Posterior cingulate gyrus (tissue), 11 donors: ENCODE measurements at regions not wholly inside any gene's neighbourhood (a gene's known extent, or its start where the extent isn't known, plus 50 kb on each side); places are given as distances from the start of the nearest gene placed in this dataset.
"Not testable (repeated sequence)": the region's sequence is repeated elsewhere in the genome, so short reads cannot be mapped to it uniquely, and the experiment has no call there.

ENCODE experiments used
- DNase-seq, 10 donors: peaks; one replicate each; pipeline versions ENCODE4 v3.0.0 to v3.0.0-alpha.2; 2020 to 2021; ENCODE audit warnings: mixed read lengths in 3 of 10
- intact Hi-C: fragments of 100-400 bp; cut with DNase I; formaldehyde crosslinking; loops from one replicate; pipeline ENCODE4 v1.15.1; 2023

DNA sequence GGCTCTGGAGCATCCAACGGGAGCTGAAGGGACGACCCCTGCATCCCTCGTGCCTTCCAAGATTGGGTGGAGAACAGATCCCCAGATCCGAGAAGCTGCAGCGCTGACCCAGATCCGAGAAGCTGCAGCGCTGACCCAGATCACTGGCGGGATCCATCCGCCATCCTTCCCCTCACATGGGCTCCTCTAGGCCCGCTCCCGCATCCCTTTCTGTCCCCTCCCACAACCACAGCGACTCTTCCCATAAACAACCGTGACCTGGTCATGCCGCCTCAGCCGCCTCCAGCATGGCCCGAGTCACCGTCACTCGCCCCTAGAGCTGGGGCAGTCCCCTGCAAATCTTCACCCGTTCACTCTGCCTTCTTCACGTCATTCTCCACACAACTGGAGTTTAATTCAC, 124.9 kb downstream of the UTP18 start:
- DNase-seq: peak in 1 of 10 donors; percentile 76
- intact Hi-C loops: no loop called here

DNA sequence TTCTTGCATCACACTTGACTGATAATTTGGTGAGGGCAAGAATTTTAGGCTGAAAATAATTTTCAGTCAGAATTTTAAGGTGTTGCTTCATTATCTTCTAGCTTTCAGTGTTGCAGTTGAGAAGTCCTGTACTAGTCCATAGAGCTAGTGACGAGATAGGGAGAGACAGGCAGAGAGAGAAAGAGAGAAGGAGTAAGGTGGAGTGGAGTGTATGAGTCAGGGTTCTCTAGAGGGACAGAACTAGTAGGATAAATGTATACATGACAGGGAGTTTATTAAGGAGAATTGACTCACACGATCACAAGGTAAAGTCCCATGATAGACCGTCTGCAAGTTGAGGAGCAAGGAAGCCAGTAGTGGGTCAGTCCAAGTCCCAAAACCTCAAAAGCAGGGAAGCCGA, 127.2 kb downstream of the UTP18 start:
- intact Hi-C loops: no loop called here
- DNase-seq: no peak

DNA sequence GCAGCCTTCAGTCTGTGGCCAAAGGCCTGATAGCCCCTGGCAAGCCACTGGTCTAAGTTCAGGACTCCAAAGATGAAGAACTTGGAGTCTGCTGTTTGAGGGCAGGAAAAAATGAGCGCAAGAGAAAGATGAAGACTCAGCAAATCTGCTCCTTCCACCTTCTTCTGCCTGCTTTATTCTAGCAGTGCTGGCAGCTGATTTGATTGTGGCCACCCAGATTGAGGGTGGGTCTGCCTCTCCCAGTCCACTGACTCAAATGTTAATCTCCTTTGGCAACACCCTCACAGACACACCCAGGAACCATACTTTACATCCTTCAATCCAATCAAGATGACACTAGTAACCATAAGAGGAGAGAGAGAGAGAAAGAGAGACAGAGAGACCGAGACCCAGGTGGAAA, 127.6 kb downstream of the UTP18 start:
- no peak for DNase-seq

DNA sequence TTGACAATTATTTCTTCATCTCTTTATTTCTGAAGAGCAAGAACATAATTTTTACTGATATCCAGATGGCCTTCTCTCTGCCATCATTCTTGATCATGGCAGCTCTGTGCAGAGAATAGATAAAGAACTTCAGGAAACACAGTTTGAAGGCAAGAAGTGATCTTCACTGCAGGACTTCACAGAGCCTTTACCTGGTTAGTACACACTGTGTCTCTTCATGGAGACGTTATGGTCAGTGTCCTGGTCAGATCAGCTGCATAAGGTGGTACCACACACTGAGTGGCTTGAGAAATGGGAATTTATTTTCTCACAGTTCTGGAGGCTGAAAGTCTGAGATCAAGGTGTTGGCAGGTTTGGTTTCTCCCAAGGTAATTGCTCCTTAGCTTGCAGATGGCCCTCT, 129.5 kb downstream of the UTP18 start:
- intact Hi-C loops: no loop called here
- DNase-seq: no peak

More for the DNA sequence above, 127.6 kb downstream of the UTP18 start:
- intact Hi-C loops: no loop called here

DNA sequence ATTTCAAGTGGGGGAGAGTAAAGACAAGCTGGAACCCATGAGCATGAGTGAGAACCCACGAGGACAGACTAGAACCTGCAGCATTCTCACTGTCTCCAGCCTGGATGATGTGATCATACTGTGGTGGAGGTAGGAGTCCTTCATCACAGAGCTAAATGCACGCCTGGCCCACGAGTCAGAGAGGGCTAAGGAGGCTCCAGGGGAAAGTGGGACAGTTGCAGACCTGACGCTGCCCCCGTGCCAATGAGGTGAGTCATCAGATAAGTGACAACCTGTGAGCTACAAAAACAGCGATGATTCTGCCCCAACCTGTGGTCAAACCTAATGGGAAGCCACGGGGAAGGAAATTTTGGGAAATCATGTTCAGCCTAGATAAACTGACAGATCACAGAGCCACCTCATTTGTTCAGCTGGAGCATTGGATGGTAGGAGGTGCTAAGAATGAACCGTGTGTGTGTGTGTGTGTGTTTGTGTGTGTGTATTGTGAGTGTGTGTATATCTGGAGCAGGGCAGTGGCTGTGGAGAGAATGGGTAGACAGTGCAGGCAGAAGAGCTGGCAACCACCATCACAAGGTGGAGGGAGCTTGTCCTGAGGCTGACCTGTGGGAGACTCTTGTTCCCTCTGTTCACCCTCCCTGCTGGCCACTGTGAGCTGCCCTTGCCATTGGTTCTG, 131.8 kb downstream of the UTP18 start:
- intact Hi-C loops: no loop called here
- DNase-seq: peak in 1 of 10 donors; percentile 72

DNA sequence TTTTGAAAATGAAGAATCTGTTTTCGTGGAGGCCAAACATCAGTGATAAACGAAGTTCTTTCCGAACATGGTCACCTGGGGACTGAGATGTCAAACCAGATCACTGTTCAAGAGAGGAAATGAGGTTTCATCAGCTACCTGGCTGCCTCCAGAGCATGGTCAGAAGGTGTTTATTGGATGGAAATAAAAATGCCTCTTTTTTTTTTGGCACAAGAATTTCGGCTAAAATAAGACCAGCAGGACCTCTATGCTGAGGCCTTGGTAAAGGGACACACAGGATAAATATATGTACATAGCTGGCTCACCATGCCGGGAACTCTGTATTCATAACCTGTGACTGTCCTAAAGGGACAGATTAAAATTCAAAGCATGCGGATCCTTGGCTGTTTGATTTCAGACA, 135.3 kb downstream of the UTP18 start:
- no peak for DNase-seq
- intact Hi-C loops: no loop called here

DNA sequence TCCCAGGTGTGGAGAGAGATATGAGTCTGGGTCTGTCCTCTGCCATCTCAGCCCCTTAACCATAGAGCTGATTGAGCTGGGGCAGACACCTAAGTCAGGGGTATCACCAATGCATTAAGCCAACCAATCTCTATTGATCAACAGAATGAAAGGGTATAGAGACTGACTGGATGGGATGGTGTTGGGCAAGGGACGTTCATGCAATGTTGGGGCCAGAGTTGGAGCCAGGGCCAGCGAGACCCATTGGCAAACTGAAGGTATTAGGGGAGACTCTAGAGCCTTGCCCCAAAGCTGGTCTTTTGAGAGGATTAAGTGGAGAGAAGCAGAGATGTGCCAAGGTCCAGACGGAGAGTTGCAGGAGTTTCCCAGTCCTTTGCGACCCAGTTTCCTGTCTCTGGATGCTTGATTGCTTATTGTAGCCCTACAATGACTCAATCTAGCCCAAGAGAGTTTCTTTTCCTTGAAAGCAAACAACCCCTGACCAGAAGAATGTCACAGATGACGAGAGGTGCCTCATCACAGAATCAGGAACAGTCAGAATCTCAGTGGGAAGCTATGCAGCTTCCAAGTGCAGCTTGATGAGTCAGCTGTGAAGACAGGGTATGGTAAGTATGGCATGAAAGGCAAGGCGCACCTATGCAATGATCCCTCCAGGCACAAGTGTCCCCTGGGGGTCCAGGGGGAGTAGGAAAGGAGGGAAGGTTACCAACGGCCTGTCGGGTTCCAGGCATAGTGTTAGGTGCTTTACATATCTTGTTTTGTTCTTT, 137.2 kb downstream of the UTP18 start:
- DNase-seq: no peak
- intact Hi-C loops: no loop called here

DNA sequence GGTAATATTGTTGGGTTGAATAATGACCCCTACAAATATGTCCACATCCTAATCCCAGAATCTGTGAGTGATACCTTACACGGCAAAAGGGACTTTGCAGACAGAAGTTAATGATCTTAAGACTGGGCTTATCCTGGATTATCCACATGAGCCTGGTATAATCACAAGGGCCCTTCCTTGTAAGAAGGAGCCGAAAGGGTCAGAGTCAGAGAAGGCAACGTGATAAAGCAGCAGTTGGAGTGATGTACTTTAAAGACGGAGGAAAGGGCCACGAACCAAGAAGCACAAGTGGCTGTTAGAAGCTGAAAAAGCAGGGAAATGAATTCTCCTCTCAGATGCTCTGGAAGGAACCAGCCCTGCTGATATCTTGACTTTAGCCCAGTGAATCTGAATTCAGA, 137.8 kb downstream of the UTP18 start:
- DNase-seq: no peak

DNA sequence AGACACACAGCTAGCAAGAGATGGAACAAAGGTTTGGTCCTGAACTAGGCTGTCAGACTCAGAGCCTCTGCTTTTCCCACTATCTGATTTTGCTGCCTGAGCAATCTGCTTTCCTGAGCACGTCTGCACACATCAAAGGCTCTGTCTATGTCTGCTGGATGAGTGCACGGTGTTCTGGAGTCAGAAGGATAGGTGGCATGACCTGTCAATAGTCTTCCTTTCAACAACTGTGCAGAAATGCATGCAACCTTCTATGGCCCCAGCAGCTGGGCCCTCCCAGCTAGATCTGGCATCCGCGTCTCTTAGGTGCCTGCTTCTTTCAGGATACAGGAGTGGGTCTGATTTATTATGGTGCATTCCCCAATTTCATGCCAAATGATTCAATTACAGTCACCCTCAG, 138.3 kb downstream of the UTP18 start:
- intact Hi-C loops: no loop called here
- no peak for DNase-seq

More for the DNA sequence above, 137.8 kb downstream of the UTP18 start:
- intact Hi-C loops: no loop called here

DNA sequence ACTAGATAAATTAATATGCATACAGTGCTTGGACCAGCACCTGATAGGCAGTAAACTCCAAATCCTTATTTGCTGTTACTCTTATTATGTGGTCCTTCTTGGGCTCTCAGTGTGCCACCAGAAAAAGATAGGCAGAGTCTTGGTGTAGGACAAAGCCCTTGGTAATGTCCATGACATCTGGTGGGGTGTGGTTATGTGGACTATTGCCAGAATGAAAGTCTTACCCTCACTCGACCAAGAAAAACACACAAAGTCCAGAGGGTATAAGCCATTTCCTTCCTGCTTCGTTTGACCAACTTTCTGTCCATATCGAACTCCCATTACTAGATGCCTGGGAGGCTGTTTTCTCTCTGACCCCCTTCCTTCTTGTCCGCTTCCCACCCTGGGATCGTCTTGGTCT, 140.9 kb downstream of the UTP18 start:
- DNase-seq: no peak
- intact Hi-C loops: no loop called here

DNA sequence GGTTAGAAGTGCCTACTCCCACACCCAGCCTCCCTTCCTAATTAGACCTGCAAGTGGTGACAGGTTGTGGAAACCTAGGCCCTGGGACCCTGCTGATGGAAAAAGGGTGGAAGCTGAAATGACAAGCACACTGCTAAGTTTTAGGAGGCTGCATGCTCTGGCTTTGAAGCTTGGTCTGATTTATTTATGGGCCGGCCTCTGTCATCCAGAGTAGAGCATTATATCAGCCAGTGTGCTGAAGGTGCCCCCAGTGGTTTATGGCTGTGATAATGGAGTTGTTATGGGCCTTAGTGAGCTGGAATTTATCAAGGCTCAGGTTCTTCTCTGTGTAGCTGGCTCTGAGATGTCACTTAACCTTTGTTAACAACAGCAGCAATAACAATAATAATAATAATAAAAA, 142.6 kb downstream of the UTP18 start:
- DNase-seq: no peak
- intact Hi-C loops: no loop called here

DNA sequence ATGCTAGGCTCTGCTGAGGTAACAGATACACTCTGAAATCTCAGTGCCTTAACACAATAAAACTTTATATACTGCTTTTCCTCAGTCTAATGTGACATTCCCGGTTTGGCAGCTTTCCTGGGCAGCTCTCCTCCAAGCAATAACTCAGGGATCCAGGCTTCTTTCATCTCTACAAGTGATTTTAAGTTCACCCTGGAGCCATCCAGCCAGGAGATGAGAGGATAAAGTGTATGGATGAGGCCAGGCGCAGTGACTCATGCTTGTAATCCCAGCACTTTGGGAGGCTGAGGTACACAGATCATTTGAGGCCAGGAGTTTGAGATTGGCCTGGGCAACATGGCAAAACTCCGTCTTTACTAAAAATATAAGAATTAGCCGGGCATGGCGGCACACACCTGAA, 147.2 kb downstream of the UTP18 start:
- no peak for DNase-seq
- intact Hi-C loops: no loop called here

DNA sequence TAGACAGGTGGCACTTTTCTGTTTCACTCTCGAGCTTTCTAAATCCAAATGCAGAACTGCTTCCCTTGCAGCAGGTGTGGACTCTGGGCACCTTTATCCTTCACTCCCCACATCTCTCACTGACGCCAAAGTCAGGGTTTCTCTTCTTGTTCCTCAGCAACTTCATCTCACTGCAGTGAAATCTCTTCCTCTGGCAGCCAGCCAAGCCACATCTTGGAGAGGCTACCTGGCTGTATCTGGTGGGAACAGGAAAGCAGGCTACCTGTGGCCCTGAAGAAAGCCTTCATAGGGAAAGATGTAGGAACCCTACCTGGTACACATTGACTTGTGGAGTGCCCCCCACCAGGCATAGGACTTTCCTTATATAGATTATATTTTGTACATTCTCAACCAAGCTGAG, 159.1 kb downstream of the UTP18 start:
- DNase-seq: no peak
- intact Hi-C loops: no loop called here

DNA sequence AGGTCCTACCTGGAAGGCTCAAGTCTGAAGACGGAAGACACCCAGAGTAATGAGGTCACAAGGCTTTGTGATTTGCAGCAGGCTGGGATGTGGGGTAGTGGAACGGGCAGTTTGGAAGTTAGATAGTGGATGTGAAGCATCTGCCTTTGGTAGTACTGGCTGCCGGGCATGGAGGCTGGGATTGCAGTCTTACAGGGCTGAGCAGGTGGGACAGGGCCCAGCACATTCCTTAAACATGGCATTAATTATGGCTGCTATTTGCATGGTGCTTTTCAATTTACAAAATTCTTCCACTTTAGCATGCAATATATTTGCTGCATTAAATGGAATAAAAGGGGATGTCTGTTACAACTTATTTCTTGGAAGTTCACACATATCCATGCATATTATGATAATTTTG, 161.2 kb downstream of the UTP18 start:
- intact Hi-C loops: no loop called here
- DNase-seq: no peak

DNA sequence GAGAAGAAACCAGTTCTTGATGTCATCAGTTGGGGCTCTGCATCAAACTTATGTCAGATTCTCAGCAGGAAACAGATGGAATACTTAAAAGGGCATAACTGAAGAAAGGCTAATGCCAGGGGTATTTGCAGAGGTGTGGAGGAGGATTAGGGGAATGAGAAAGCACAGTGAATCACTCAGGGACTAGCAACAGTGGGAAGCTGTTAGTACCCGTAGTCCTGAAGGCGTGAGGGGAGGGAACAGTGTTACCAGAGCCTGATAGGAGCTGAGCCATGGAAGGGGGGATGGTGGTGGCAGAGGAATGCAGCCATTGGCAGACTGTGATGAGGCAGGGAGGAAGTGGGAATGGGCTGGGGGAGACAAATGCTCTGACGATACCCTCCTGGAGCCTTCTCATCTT, 162.3 kb downstream of the UTP18 start:
- no peak for DNase-seq
- intact Hi-C loops: no loop called here

DNA sequence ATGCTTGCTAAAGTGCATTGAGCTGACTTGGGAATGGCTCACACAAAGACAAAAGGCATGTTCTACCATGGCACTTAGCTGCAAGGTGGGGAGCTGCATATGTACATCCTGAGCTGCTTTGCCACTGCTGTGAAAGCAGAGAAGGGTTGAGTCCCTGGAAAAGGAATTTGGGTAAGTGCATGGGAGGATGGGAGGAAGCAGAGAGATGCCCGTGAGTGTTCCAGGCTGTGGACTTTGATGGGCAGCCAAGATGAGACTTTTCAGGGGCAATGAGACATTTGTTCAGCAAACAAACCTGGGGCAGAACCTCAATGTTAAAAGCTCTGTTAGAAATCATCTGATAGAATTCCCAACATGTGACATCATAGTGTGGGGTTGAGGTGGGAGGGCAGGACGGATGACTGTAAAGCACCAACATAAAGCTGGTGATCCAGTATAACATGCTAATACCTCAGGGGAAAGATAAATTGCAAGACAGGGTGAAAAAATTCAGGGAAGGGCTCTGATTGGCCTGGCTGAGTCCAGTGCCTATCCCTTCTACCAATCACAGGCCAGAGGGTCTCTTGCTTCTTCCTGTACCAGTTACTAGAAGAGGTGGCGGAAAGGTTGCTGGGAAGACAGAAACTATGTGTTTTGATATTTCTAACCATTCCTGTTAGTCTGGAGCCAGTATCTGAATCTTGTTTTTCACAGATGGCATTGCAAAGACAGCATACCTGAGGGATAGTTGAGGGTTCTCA, 163.2 kb downstream of the UTP18 start:
- no peak for DNase-seq
- intact Hi-C loops: no loop called here

DNA sequence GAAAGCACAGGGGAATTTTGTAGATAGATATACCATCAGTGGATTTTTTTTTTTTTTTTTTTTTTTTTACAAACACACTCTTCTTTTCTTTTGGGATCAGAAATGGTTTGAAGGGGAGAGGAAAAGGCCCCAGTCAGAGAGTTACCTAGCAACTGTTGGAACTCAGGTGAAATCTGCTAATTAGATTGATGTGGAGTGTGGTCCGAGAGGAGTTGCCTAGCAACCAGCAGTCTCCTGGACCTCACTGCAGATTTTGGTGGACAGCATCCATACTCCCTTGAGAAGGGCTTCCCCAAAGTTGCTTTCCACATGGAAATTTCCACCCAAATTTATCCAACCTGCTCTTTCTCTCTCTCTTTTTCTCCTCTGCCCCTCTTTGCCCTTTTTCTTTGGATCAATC, 165.4 kb downstream of the UTP18 start:
- intact Hi-C loops: no loop called here
- no peak for DNase-seq

DNA sequence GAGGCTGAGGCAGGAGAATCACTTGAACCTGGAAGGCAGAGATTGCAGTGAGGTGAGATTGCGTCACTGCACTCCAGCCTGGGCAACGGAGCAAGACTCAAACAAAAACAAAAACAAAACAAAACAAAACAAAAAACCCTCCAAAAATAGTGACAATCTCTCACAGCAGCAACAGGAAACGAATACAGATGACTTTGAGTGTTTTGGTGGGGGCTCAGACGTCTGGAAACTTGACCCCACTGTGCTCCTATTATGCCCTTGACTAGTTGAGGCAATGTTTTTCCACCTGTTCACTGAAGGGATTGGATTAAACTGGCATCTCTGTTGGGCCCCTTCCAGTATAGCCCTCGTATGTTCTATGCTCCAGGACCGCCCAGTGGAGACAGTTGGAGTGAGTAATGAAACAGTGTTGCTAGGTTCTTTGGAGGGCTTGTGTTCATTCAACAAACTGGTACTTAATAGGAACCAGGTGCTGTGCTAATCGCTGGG, 167.0 kb downstream of the UTP18 start:
- intact Hi-C loops: no loop called here
- DNase-seq: no peak

DNA sequence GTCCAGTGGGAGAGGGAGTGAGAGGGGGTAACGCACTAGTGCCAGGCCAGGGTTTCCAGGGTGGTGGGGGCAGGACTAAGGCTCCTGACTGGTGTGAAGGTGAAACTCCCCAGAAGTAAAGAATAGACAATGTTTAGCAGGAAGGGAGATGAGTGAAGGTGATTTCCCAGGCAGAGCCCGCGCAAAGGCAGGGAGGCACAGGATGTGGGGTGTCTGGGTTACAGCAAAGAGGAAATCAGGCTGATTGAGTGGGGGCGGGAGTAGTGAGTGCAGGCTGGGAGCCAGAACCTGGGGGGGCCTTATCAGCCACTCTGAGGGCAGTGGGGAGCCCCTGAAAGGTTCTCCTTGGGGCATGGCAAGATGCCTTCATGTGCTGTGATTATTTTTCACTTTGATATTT, 167.5 kb downstream of the UTP18 start:
- intact Hi-C loops: no loop called here

DNA sequence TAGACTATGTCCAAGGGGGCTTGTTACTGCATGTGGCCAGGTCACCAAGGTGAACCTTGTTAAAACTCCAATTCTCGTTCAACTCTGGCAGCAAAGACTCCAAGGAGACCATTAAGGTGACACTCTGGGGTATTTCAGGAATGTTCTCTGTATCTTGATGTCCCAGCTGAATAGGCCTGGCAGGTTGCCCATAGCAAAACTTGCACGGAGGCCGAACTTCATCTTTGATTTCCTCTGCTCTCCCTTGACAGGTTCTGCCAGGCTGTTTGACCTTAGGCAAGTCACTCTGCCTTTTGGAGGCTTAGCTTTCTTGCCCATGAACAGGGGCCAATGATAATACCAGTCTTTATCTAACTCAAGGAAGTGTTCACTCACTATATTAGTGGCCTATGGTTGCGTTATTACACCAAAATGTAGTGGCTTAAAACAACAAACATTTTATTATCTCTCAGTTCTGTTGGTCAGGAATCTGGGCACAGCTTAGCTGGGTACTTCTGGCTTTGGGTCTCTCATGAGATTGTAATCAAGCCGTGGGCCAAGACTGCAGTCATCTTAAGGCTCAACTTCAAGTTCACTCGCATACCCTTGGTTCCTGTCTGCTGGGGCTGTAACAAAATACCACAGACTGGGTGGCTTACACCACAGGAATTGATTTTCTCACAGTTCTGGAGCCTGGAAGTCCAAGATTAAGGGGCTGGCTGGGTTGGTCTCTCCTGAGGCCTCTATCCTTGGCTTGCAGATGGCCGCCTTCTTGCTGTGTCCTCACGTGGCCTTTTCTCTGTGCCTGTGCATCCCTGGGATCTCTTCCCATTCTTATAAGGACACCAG, 168.5 kb downstream of the UTP18 start:
- no peak for DNase-seq
- intact Hi-C loops: no loop called here

More for the DNA sequence above, 167.5 kb downstream of the UTP18 start:
- no peak for DNase-seq

DNA sequence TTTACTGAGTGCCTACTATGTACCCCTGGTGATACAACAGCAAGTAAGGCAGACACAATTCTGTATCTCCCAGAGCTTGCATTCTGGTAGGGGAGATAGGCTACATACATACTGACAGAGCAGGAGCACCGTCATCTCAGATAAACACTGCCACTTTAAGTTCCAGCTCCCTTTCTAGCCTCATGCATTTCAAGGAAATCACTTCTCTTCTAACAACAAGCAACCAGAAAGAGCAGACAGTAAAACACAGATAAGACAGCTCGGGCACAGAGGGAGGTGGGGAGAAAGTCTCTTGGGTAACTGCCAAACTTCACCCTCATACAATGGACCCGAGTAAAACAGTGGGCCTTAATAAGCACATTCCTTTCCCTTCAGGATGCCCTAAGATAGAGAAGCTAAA, 169.6 kb downstream of the UTP18 start:
- DNase-seq, intact Hi-C loops: not testable (repeated sequence)
